Hematopoietic multipotent progenitor cell treated with erythropoietin and hydrocortisone succinate and interleukin-3 and kit ligand, for 8 days (in vitro differentiated cells): ENCODE measurements at regions not wholly inside any gene's neighbourhood (a gene's known extent, or its start where the extent isn't known, plus 50 kb on each side); places are given as distances from the start of the nearest gene placed in this dataset.
"Not testable (repeated sequence)": the region's sequence is repeated elsewhere in the genome, so short reads cannot be mapped to it uniquely, and the experiment has no call there.

Experiments
- DNase-seq: peaks from one replicate; pipeline ENCODE4 v3.0.0-alpha.2; 2015

- DNase-seq: no peak
Measured at GRCh38 chr10:120208488-120208887, 248.5 kb upstream of the PLPP4 start.

DNA sequence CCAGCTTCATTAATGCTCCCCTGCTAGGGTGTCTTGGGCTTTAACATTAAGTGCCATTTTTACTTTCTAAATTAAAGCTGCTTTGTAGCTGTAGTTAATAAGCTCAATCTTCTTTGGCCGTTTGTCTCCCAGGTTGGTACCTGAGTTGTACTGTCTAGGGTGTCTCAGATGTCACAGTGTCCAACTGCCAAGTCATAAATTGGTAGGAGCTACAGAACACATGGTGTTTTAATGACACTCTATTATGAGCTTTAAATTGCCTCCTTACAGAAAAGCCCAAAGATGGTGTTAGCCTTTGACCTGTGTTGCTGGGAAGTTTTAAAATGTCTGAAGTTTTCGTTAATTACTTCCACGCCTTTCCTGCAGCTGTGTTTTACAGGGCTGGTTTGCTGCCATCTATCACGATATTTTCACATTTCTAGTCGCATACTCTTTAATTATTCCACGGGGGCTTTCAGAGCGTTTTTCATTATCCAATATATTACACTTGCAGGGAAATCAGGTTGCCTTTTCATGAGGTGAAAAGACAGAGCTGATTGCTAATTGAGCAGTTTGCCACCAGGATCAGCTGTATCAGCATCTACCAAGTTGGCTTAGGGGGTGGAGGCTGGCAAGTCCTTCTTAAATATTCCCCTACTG lies 247.8 kb upstream of the PLPP4 start:
- no peak for DNase-seq

GRCh38 chr10:120212275-120212674 lies 244.8 kb upstream of the PLPP4 start:
- no peak for DNase-seq

GRCh38 chr10:120213283-120213682 lies 243.7 kb upstream of the PLPP4 start:
- DNase-seq: not testable (repeated sequence)

DNA sequence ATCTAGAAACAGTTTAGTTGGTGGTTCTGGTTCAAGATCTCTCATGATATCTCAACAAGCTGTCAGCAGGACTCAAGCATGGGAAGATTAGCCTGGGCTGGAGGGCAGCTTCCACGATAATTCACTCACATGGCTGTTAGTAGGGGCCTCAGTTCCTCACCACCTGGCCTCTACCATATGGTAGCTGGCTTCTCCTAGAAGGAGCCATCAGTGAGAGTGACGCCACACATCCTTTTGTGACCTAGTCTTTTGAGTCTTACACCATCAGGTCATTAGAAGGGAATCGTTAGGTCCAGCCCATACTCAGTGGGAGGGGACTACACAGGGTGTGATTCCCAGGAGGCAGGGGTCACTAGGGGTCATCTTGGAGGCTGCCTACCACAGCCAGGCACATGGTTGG lies 239.3 kb upstream of the PLPP4 start:
- no peak for DNase-seq

DNA sequence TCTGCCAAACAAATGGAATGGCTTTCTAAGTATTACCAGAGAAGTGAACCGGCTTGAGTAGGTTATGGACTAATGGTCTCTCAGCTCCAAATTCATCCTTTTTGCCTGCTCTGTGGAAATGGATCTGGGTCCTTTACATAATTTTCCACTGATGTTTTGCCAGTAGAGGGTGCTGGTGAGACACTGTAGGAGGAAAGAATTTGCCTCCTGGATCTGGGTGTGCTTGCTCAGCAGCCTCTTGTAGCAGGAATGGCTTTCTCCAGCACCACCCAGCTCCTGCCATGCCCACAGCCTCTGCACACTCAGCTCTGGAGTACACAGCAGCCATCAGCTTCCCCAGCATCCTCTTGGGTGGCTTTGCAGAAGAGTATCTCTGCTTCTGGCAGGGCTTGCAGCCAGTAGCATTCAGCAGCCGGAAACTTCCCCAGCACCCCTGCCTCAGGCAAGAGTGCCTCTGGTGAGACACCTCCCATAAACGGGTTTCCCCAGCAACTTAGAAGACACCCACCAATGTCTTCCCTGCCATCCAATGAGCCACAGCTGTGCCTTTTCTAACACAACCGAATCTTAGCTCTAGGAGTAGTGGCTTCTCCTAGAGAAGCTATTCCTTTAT lies 235.0 kb upstream of the PLPP4 start:
- peak; percentile 61 for DNase-seq

- no peak for DNase-seq
Measured at GRCh38 chr10:120229641-120230040, 227.4 kb upstream of the PLPP4 start.

- not testable (repeated sequence) for DNase-seq
Measured at GRCh38 chr10:120239695-120240094, 217.3 kb upstream of the PLPP4 start.

GRCh38 chr10:120251821-120252442 lies 205.1 kb upstream of the PLPP4 start:
- no peak for DNase-seq

DNA sequence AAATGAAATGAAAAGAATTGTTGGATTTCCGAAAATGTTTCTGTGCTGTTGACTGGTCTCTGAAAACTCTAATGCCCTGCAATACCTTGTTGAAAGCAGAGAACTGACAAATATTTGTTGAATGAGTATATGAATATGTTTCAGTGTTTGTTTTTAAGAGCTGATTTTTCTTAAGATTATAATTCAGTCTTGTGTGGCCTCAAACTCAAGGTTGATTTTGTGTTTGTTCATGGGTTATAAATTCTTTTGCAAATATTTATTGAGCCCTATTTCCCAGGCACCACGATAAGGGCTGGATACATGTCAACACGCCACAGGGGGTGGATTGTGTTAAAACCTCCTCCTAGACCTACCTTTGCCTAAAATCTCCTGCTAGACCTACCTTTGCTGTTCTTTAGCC lies 203.9 kb upstream of the PLPP4 start:
- DNase-seq: no peak

DNA sequence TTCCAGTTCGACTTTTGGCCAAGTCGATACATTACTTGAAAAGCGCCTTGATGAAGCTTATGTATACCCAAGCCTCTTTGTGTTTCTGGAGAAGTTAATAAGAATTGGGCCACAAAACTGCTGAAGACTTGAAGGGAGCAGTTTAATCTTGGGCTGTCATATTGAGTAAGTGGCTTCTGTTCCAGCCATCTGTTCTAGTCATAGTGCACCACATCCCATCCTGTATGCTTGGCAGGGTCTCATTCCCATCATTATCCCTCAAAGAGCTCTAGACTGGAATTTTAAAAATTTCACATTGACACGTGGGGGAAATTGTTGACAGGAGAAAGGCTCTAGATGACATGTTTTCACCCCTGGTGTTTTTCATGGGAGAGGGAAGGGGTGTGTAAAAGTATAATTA lies 196.6 kb upstream of the PLPP4 start:
- no peak for DNase-seq

DNA sequence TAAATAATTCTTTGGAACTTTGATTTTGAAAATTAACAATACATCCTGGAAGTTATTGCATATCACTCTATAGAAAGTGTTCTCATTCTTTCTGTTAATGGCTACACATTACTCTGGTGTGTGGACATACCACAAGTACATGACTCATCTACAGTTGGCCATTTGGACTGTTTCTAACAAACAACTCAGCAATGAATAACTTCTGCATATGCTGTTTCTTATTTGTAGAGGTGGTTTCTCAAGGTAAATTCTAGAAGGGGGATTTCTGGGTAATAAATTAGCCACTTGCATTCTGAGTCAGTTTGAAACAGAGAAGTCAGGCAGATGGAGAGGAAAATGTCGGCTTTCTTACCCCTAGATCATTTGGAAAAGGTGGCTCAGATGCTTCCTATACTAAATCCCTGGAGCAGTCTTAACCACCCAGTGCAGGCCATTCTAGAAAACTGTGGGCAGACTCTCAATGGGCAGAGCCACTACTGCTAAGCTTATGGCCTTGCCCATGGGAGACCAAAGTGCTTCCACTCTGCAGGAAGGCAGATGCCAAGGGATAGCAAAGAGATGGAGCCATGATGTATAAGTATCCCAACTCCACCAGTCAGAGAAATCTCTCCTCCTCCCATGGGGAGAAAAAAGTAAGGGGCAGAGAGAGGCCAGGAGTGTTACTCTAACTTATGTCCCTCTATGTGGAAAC lies 194.0 kb upstream of the PLPP4 start:
- no peak for DNase-seq

- no peak for DNase-seq
Measured at GRCh38 chr10:120266022-120266421, 191.0 kb upstream of the PLPP4 start.

- no peak for DNase-seq
Measured at GRCh38 chr10:120270906-120271305, 186.1 kb upstream of the PLPP4 start.

DNA sequence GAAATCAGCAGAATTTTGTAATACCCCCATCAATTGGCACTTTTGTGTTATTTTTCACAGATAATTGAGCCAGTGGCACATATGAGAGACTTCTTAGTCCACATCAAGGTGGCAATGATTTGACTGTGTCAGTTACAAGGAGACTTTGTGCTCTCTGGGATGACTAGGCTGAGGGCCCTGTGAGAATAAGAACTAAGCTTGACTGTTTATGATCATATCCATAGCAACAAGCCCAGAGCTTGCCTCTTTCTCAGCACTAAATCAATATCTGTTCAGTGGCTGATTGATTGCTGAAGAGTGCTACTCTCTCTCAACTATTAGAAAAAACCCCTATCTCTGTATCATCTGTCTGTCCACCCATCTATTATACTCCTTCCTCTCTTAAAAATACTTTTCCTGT lies 185.3 kb upstream of the PLPP4 start:
- DNase-seq: no peak

DNA sequence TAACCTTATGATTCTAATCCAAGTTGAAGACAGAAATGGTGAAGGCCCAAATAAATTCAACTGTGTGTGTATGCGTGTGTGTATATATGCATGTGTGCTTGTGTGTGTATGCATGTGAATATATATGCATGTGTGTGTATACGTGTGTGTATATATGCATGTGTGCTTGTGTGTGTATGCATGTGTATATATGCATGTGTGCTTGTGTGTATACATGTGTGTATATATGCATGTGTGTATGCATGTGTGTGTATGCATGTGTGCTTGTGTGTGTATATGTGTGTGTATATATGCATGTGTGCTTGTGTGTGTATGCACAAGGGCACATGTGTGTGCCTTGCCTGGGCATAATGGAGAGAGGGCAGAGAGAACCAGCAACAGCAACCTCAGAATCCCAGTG lies 184.7 kb upstream of the PLPP4 start:
- DNase-seq: no peak

- no peak for DNase-seq
Measured at GRCh38 chr10:120278069-120278468, 179.0 kb upstream of the PLPP4 start.

DNA sequence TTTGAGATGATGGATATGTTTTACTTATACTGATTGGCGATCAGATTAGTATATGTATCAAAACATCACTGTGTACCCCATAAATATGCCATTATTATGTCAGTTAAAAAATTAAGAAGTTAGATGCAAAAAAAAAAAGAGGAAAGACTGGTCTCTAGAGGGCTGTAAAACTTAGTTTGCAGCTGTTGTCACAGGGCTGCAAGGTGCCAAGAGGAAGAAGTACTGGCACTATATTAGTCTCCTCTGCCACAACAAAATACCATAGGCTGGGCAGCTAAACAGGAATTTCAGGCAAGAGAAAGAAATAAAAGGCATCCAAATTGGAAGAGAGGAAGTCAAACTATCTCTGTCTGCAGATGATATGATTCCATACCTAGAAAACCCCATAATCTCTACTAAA lies 177.8 kb upstream of the PLPP4 start:
- DNase-seq: no peak

- no peak for DNase-seq
Measured at GRCh38 chr10:120282421-120282820, 174.6 kb upstream of the PLPP4 start.

GRCh38 chr10:120282846-120283492 lies 174.1 kb upstream of the PLPP4 start:
- DNase-seq: no peak

GRCh38 chr10:120285408-120285807 lies 171.6 kb upstream of the PLPP4 start:
- no peak for DNase-seq

- no peak for DNase-seq
Measured at GRCh38 chr10:120286280-120286679, 170.7 kb upstream of the PLPP4 start.

DNA sequence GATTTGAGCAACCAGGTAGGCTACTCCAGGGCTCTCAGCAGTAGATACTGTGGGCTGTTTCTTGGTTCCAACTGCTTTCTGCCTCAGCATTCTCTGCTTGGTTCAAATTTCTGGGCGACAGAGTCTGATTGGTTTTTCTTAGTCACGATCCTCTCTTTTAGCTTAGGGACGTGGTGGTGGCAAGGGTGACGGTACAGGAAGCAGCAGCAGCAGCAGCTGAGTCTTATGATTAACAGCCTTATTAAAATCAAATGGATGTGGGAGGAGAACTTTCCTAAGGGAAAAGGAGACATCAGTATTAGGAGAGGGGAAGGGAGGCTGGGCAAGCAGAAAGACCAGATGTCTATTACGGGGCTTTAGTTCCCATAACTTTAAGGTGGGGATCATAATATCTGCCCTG lies 156.5 kb upstream of the PLPP4 start:
- DNase-seq: no peak

DNA sequence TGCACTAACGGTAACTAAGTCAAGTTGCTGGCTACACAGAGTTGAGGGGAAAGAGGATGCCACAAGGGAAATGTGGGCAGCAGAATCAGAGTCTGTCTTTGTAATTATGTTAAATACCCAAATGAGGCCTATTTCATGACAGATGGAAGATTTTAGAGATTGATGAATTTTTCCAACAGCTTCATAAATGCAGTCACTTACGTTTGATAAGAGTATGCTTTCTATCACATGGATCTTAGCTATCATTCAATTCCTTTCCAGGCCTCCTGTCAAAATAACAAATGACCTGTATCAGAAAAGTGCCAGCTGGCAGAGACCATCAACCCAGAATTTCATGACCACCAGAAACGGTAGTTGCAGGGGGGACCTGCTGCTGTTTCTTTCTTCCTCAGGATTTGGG lies 148.4 kb upstream of the PLPP4 start:
- no peak for DNase-seq
